Thymus (tissue), 11 donors: ENCODE measurements at regions not wholly inside any gene's neighbourhood (a gene's known extent, or its start where the extent isn't known, plus 50 kb on each side); places are given as distances from the start of the nearest gene placed in this dataset.

Experiments
- DNase-seq, 9 donors: peaks; one replicate each; pipeline ENCODE4 v3.0.0-alpha.2; 2013; ENCODE audit warnings: low spot score in 9 of 9, low read depth in 6 of 9, missing footprints in 1 of 9
- H3K27ac ChIP-seq, 2 donors: one replicate each; pipeline ENCODE4 v1.5.1; 2013; ENCODE audit warnings: control low read depth in 1 of 2, low read depth in 1 of 2, low read length in 1 of 2, mild to moderate bottlenecking in 1 of 2, moderate library complexity in 1 of 2
- H3K27me3 ChIP-seq, 2 donors: one replicate each; pipeline ENCODE4 v1.5.1; 2013; ENCODE audit warnings: low read length in 1 of 2; ENCODE audit not compliant: control insufficient read depth in 2 of 2, insufficient read depth in 1 of 2
- H3K36me3 ChIP-seq, 2 donors: one replicate each; pipeline ENCODE4 v1.5.1; 2013; ENCODE audit warnings: low read length in 1 of 2, mild to moderate bottlenecking in 1 of 2, moderate library complexity in 1 of 2; ENCODE audit not compliant: control insufficient read depth in 2 of 2, insufficient read depth in 2 of 2
- H3K4me1 ChIP-seq, 2 donors: one replicate each; pipeline ENCODE4 v1.5.1; 2013; ENCODE audit warnings: low read length in 2 of 2; ENCODE audit not compliant: control insufficient read depth in 2 of 2, insufficient read depth in 2 of 2
- H3K4me3 ChIP-seq, 2 donors: one replicate each; pipeline ENCODE4 v1.5.1; 2013; ENCODE audit warnings: low read length in 2 of 2, control low read depth in 1 of 2, mild to moderate bottlenecking in 1 of 2
- H3K9me3 ChIP-seq, 2 donors: one replicate each; pipeline ENCODE4 v1.5.1; 2013; ENCODE audit warnings: low read length in 1 of 2, mild to moderate bottlenecking in 1 of 2; ENCODE audit not compliant: control insufficient read depth in 2 of 2, insufficient read depth in 1 of 2
- WGBS: extraction: QIAGEN DNeasy Blood & Tissue Kit; methylation state at CpG from one replicate; pipeline ENCODE4 v1.1.7; 2013; 5-methylcytosine and 5-hydroxymethylcytosine counted together
- donor health status: healthy.

- no peaks in the 10 kb centered on the region for H3K36me3 ChIP-seq
- no peak overlapping the region for H3K4me3 ChIP-seq
- no peaks in the 10 kb centered on the region for H3K9me3 ChIP-seq
- H3K4me1 ChIP-seq = no peaks in the 10 kb centered on the region
- no peak overlapping the region for H3K27ac ChIP-seq
- 92% methylated on average over 4 of the region's 4 CpGs for WGBS
- no peaks in the 10 kb centered on the region for H3K27me3 ChIP-seq
- no peak for DNase-seq
These were observed 277.4 kb downstream of the FAM76B start for GRCh38 chr11:95512177-95512576.

GRCh38 chr11:95508219-95508890, 277.4 kb upstream of the SESN3 start:
- no peaks in the 10 kb centered on the region for H3K27me3 ChIP-seq
- no peaks in the 10 kb centered on the region for H3K9me3 ChIP-seq
- no peak overlapping the region for H3K27ac ChIP-seq
- H3K4me1 ChIP-seq = no peaks in the 10 kb centered on the region
- H3K4me3 ChIP-seq = no peak overlapping the region
- no peak for DNase-seq
- H3K36me3 ChIP-seq = no peaks in the 10 kb centered on the region
- WGBS = 96% methylated on average over 7 of the region's 7 CpGs

- 95% methylated on average over 3 of the region's 3 CpGs for WGBS
- no peaks in the 10 kb centered on the region for H3K27me3 ChIP-seq
- no peaks in the 10 kb centered on the region for H3K4me1 ChIP-seq
- no peaks in the 10 kb centered on the region for H3K36me3 ChIP-seq
- no peaks in the 10 kb centered on the region for H3K9me3 ChIP-seq
- H3K27ac ChIP-seq = no peak overlapping the region
- H3K4me3 ChIP-seq = no peak overlapping the region
- DNase-seq = no peak
These were observed 276.8 kb upstream of the SESN3 start for GRCh38 chr11:95507794-95508193.

- H3K27ac ChIP-seq = no peak overlapping the region
- 77% methylated on average over 2 of the region's 2 CpGs for WGBS
- H3K4me1 ChIP-seq = no peaks in the 10 kb centered on the region
- no peak overlapping the region for H3K4me3 ChIP-seq
- H3K27me3 ChIP-seq = no peaks in the 10 kb centered on the region
- no peaks in the 10 kb centered on the region for H3K9me3 ChIP-seq
- DNase-seq = no peak
- H3K36me3 ChIP-seq = no peaks in the 10 kb centered on the region
These were observed 275.8 kb upstream of the SESN3 start for GRCh38 chr11:95506777-95507176.

- WGBS = 49% methylated on average over 8 of the region's 8 CpGs
- H3K27ac ChIP-seq = no peak overlapping the region
- H3K9me3 ChIP-seq = no peaks in the 10 kb centered on the region
- H3K36me3 ChIP-seq = no peaks in the 10 kb centered on the region
- H3K4me3 ChIP-seq = no peak overlapping the region
- no peaks in the 10 kb centered on the region for H3K27me3 ChIP-seq
- H3K4me1 ChIP-seq = no peaks in the 10 kb centered on the region
- no peak for DNase-seq
These were observed 275.0 kb upstream of the SESN3 start for GRCh38 chr11:95505927-95506426.

GRCh38 chr11:95503047-95503446, 272.0 kb upstream of the SESN3 start:
- Histone ChIP-seq H3K27ac (no peak overlapping the region), H3K4me3 (no peak overlapping the region), H3K27me3 (no peaks in the 10 kb centered on the region), H3K9me3 (no peaks in the 10 kb centered on the region), H3K4me1 (no peaks in the 10 kb centered on the region), H3K36me3 (no peaks in the 10 kb centered on the region)
- DNase-seq = no peak
- WGBS = 91% methylated on average over 1 of the region's 1 CpG

- Histone ChIP-seq H3K27me3 (no peaks in the 10 kb centered on the region), H3K36me3 (no peaks in the 10 kb centered on the region), H3K9me3 (no peaks in the 10 kb centered on the region), H3K4me3 (no peak overlapping the region), H3K27ac (no peak overlapping the region), H3K4me1 (no peaks in the 10 kb centered on the region)
- WGBS = 99% methylated on average over 5 of the region's 5 CpGs
- DNase-seq = no peak
These were observed 271.5 kb upstream of the SESN3 start for GRCh38 chr11:95502522-95502921.

- no peaks in the 10 kb centered on the region for H3K27me3 ChIP-seq
- H3K4me1 ChIP-seq = no peaks in the 10 kb centered on the region
- no peak for DNase-seq
- H3K27ac ChIP-seq = no peak overlapping the region
- no peak overlapping the region for H3K4me3 ChIP-seq
- H3K36me3 ChIP-seq = no peaks in the 10 kb centered on the region
- WGBS = 80% methylated on average over 2 of the region's 2 CpGs
- no peaks in the 10 kb centered on the region for H3K9me3 ChIP-seq
These were observed 270.8 kb upstream of the SESN3 start for GRCh38 chr11:95501761-95502266.

GRCh38 chr11:95500466-95500865, 269.5 kb upstream of the SESN3 start:
- Histone ChIP-seq H3K4me1 (no peaks in the 10 kb centered on the region), H3K27me3 (no peaks in the 10 kb centered on the region), H3K27ac (no peak overlapping the region), H3K4me3 (no peak overlapping the region), H3K36me3 (no peaks in the 10 kb centered on the region), H3K9me3 (no peaks in the 10 kb centered on the region)
- no peak for DNase-seq
- WGBS = 100% methylated on average over 1 of the region's 1 CpG
